DMS114 treated with DMSO at 0.1 percent for 48 hours (cell line): ENCODE measurements at regions not wholly inside any gene's neighbourhood (a gene's known extent, or its start where the extent isn't known, plus 50 kb on each side); places are given as distances from the start of the nearest gene placed in this dataset.
"Not testable (repeated sequence)": the region's sequence is repeated elsewhere in the genome, so short reads cannot be mapped to it uniquely, and the experiment has no call there.

ENCODE experiments used
- DNase-seq: peaks from one replicate; lab custom pipeline; 2025; ENCODE audit not compliant: unreplicated experiment; lab: John Stamatoyannopoulos, UW

DNA sequence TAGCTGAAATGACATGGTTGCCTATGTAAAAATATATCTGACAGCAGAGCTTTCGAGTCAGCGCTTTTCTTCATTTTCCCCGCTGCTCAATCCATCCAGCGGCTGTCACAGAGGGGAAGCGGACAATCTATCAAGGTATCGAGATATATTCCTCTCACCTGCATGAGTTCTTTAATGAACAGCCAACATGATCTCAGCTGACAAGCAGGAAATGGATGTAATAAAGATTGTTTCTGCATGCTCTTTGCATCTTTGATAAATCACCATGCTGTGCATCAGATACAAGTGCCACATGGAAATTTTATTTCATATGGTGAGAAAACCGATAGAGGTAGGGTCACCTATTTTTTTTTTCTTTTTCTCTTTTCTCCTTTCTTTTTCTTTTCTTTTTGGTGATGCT, 602.3 kb upstream of the MMS22L start:
- no peak for DNase-seq

DNA sequence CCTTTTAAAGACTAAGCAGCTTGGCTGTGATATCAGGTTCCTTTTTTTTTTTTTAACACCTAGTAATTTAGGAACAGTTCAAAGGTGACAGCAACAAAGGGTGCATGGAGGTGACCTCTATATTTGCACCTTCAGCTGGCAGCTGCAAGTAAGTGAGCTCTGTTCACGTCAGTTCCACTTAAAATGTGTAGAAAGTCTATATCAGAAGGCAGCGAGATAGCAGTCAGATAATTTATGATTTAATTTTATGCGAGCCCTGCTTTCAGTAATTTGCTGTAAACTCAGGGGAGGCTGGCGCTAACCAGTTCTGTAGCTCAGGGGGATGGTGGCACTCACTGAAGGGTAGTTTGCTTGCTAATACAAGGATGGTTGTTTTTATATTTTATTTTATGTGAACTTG, 602.8 kb upstream of the MMS22L start:
- no peak for DNase-seq

DNA sequence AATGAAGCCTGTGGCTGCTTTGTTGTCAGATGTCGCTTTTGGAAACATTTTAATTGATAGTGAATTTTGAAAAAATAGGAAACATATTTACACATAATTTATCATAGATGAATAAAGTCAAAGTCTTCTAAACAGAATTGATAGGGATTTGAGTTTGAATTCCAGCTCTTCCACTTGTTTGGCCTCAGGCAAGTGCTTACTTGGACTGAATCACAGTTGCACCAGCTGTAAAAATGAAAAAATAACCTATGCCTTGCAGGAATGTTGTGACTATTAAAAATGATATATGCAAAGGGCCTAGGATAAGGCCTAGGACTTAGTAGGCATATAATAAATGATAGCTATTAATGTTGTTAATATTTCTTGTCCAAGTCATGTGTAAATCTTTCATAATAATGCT, 618.5 kb upstream of the MMS22L start:
- DNase-seq = no peak

DNA sequence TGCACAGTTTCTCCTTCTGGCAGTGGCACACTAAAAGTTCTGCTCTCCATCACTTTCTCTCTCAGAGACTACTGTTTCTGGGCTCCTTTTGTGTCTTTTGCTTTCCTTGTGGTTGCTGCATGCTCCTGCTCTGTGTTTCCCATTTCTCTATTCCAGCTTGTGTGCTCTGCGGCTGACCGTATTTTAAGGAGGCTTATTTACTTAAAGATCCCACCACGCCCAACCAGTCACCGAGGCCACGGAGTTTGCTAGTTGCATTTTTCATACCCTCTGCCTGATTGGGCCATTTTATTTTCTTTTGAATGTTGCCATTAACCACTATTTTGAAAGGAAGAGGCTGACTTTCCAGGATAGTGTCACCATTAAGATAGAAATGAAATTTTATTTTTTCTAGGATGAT, 626.4 kb upstream of the MMS22L start:
- no peak for DNase-seq

DNA sequence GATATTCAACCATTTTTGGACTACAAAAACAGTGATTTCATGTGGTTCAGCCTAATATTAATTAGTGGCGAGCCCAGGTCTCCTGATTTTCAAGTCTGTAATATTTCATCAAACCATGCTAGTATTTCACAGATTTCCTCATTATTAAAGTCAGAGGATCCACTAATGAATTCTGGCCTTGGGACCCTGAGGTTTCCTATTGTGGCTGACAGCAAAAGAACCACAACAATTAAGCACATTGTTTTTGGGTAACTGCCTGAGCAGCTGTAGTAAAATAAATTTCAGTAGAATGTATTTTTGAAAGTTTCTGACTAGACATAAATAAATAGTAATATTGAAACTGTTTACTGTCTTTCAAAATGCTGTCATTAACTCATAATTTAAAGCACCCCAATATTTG, 630.7 kb upstream of the MMS22L start:
- no peak for DNase-seq

DNA sequence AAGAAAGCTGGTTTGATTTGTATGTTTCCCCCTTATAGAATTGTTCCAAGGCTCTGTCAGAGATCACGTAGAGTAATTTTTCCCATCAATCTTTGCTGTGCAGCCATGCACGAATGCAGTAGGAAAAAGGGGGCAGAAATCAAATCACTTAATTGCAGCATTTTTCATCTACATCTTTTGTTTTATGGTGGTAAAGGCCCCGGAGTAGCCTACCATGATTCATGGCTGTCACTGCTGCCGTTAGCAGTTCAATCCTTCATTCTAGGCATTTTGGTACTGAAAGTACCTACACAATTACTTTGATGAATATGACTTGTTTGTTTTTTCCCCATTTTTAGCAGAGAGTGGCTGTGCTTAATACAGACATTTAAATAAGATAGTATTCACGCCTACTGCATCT, 631.9 kb upstream of the MMS22L start:
- no peak for DNase-seq

DNA sequence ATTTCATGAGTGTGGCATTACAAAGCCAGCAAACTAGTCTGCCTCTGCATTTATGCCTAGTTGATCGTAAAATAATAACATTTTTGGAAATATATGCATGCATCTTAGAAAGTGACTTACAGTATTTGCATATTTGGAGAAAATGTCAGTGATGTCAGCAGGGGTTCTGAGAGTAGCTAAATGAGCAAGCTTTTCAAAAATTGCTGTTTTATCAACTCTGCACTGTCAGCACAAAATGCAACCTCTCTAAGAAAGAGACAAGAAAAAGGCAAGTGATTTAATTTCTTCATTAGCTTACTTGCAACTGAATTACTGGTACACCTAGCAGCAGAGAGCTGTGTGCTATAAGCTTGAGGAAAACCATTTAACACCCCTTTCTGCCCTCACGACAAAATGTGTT, 632.5 kb upstream of the MMS22L start:
- DNase-seq = no peak

DNA sequence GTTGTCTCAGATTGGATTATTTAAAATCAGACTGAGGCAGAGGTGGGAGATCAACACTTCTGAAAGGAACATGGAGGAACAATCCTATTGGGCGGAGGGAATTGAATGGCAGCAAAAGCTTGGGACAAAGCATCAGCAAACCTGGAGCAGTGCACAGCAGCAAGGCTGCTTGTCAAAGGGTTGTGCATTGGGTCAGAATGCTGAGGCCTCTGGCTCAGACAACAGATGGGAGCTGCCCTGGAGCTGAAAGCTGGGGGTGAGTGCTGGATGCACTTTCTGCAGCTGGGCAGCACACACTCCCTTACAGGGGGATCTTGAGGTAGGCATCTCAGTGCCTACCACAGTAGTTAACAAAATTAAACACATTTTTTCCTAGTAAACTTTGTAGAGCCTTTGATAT, 634.4 kb upstream of the MMS22L start:
- no peak for DNase-seq

DNA sequence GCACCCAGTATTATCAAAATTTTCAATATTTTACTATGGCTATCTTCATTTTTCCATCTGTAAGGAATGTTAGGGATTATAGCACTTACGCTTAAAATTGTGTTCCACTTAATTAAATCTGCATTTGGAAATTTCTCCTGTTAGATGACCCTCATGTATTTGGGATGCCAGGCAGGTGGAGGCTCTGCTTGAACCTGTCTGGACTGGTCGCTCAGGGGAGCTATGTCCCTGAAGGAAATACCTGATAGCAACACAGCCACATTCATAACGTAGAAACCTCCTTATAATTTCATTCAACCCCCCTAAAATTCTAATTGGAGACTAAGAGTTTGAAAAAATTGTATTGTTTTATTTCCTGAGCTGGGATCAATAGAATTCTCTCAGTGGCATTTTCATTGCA, 636.0 kb upstream of the MMS22L start:
- no peak for DNase-seq

DNA sequence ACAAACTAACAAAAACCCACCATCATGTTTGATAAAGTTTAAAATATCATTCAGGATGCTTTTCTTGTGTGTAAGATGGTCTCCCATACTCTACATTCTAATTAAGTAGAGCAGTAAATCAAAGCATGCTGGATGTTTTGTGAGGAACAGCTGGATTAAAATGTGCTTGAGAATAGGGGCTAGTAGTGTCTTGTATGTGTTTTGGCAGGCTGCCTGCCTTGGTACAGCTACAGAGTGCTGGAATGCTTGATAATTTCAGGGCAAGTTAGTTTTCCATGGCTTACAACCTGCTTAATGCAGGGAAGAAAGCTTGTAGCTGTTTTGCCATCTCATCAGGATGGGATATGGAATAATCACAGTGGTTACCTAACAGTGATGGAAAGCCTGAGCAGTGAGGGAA, 636.6 kb upstream of the MMS22L start:
- no peak for DNase-seq

DNA sequence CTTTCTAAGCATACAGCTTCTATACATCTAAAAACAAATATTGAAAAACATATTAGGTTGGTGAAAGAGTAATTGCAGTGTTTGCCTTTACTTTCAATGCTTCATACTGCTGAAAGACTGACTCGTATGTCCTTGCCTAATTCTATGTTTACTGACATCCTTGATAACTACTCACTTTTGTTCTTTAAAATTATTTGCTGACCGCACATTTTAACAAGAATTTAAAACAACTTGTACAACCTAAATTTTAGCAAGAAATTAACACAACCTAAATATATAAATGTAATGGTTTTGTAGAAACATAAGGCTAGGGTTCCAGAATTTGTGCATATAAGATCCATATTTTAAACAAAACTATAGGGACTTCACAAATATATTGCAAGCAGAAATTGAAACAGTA, 640.2 kb upstream of the MMS22L start:
- DNase-seq = no peak

DNA sequence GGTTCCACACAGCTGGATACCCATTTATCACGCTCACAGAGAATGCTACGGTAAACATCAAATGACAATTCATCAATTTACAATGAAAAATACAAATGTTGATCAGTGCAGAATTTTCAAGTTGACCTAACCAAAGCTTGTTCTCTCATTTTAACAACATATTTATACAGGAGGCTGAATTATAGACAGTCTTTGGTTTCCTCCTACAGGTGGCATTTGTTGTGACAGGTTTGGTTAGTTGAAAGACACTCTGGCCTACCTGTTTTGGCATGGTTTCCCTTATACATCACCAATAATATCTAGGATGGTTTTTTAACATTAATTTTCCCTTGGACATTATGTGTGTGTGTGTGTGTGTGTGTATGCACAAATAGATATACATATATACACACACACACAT, 642.5 kb upstream of the MMS22L start:
- DNase-seq = no peak

DNA sequence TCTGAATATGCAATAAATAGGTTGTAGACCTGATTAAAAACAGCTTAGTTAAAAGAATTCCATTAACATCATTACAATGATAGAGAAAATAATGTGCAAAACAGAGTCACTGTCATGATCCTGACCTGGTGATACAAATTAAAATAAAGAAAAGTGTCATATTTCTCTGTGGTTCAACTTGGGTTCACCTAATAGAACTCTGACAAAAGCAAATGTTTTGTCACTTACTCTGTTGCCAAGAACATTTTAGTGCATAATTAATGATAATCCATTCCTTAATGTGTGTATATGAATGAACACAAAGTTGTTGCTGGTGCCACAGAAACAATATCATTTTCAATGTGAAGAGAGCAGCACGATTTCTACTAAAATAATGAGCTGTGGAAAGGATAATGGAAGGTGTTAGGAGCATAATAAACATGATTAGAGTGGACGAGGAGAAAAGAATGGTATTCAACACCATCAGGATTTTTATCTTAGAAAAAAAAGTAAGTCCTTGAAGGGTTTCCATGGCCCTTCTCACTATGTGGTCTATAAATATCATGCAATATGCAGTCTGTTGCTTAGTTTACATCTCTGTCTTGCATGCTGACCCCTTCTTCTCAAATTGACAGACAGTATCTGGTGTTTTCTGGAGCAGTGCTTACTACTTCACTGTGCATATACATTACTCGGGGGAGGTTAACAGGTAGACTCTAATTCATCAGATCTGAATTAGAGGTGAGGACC, 656.6 kb upstream of the MMS22L start:
- no peak for DNase-seq

DNA sequence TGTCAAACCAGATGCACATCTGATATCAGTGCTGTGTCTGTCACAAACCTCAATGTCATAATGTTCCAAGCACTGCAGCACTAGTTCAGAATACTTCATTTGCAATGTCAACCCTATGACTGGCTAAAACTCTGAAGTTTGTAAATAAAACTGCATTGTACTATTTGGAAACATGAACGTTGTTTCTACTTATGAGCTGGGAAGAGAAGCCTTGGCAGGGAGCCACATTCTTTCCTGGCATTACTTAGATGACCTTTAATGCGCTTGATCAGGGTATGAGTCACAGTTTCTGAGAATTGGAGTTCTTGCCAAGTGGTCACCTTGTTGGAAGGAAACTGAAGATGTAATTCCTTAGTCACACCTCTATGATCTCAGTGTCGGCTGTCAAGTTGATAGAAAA, 664.8 kb upstream of the MMS22L start:
- no peak for DNase-seq

DNA sequence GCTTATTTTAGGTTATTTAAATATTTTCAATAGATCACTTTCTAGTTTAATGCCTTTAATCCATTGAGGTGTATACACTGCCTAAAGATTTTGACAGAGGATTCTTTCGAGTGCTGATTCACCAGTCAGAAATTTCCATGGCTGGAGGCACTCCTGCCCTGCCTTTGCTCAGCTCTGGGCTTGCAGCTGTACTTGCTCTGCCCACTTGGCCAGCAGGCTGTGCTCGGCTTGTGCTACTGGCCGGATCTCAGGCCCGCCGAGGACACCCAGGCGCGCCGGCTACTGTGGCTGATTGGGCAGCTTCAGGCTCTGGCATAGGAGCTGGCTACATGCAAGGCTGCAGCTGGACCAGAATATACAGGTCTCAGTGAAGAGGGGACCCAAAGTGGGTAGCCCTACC, 675.1 kb upstream of the MMS22L start:
- no peak for DNase-seq

DNA sequence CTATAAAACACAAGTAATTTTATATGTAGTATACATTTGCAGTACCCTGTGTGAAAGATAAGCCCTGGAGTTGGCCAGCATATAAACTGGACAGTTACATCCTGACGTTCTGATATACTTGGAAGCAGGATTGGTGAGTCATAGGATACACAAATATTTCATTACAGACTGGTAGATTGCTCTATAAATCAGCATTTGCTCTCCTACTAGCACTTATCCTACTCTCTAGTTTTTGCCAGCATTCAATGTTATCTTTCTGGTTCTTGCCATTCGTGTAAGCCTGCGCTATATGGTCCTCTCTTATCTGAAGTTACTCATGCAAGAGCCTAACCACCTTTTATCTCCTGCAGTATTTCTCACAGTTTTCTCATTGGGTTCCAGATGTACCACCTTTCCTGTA, 680.2 kb upstream of the MMS22L start:
- DNase-seq = no peak

DNA sequence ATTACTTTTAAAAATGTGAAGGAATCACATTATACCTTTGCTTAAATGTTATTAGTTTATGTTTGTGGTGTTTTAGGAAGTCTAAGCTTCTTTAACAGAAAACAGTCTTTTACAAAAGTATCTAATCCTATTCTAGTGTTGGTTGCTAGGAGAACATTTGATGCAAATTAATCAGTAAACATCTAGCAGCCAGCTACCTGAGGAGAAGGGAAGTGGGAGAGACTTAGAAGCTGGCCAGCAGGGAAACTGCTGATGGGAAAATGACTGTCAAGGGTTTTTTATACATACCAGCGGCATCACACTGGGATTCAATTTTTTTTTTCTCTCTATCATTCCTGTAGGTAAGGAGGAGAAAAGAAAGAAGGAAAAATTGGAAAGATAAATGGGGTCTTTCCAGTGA, 686.0 kb upstream of the MMS22L start:
- DNase-seq = no peak

DNA sequence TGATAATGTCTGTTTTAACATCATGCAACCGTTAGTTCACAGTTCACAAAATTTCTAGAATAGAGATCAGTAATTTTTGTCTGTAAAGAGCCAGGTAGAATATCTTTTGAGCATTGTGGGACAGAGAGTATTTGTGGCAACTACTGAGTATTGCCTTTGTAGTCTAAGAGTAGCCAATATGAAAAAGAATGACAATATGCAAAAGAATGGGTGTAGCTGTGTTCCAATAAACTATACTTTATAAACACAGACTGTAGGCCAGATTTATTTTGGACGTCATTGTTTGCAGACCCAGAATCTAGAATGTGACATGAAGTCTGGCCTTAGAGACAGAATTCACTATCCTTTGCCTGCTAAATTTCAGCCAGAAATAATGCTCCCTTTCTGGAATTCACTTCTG, 694.1 kb upstream of the MMS22L start:
- no peak for DNase-seq

DNA sequence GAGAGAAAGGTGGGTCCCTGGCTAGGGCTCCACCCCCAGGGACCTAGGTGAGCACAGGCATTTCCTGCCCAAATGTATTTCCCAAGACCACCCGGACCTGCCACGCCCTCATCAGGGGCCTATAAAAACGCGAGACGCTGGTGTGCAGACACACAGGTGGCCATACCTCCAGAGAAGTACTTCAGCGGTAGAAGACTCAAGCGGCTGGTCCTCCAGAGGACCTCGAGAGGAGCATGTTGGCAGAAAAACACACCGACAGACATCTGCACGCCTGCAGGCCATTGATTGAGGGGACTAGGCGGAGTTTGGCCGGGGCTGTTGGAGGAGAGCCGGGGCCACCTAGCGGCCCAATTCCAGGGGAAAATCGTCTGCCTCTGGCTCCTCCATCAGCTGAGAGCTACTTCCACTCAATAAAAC, 695.8 kb upstream of the MMS22L start:
- peak; percentile 3 for DNase-seq

DNA sequence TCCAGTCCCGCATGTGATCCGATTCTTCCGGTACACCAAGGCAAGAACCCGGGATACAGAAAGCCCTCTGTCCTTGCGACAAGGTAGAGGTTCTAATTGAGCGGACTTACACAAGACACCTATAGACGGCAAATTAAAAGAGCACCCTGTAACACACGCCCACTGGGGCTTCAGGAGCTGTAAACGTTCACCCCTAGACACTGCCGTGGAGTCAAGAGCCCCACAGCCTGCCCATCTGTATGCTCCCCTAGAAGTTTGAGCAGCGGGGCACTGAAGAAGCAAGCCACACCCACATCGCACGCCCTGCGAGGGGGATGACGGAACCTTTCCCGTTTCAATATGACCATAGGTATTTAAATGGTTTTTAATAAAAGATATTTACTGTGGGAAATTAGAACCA, 696.3 kb upstream of the MMS22L start:
- DNase-seq = not testable (repeated sequence)

DNA sequence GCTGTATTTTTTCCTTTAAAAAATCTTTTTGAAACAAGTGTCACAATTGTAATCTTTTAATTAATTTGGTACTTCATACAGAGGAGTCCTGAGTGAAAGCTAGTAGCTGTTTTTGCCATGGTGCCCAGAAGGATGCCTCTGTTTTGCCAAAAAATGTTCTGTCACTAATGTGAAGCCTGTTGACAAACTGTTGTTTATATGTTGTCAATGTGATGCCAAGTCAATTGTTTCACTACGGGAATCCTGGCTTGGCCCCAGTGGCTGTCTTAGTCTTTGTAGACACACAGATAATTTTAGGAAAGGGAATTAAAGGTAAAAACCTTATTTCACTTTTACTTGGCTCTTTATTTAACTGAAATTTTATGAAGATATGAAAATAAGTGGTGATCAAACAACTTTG, 706.4 kb upstream of the MMS22L start:
- DNase-seq = no peak

DNA sequence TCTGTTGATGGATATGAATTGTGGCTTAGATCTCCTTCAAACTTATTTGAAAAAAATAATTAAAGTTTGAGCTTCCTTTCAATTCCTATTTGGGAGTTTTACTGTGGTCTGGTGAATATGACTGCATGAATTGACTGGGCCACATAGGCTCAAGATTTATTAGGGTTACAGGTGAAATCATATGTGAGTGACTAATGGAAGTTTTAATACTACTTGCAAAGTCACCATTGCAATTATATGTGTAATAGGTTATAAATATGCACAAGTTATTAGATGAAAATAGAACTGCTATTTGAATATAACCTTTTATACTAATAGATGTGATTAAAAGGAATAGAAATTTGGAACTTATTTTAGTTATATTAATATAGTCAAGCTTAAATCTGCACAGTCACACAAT, 712.1 kb upstream of the MMS22L start:
- no peak for DNase-seq

DNA sequence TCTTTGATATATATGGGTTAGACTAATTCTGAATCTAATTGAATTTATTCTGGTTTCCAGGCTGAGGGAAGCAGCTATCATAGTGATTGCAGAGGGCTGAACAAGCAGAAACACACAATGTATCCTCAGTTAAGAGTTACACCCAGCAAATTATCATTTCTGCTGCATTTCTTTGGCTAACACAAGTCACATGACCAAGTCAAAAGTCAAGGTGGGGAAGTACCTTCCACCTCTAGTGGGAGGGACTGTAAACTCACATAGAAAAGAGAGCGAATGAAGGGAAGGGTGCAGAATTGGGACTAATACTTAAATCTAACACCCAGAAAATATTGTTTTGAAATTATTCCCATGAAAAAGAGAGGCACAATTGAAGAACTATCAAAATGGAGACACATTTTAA, 719.7 kb upstream of the MMS22L start:
- DNase-seq = no peak
